ENCODE measurements at regions not wholly inside any gene's neighbourhood (a gene's known extent, or its start where the extent isn't known, plus 50 kb on each side); places are given as distances from the start of the nearest gene placed in this dataset.

DNA sequence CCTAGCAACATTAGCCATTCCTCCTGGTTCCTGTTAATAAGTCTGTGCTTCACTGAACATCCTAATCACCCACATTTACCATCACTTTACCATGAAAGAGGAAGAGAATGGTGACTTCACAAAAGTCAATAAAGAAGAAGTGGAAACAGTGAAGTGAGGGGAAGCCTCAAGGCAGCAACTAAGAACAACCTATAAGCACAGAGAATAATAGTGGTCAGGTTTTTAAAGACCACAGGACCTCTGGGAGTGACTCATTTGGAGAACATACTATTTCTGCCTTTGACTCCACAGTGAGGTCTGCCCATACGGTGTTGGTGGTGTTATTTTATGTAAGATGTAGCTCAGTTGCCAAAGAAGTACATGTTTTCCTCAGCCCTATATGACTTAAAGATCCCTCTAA lies 86.0 kb upstream of the TET2 start:
- TF ChIP-seq CEBPB (IDR thresholded peaks at IDR 0.05) (no peak), YY1 (IDR thresholded peaks at IDR 0.05; ENCODE audit: low read depth) (no peak), CREB1 (IDR thresholded peaks at IDR 0.05; ENCODE audit: low read depth) (no peak), EGR1 (IDR thresholded peaks at IDR 0.05) (no peak), TAF1 (IDR thresholded peaks at IDR 0.05; ENCODE audit: low read depth) (no peak), TCF12 (IDR thresholded peaks at IDR 0.05; ENCODE audit: low read depth) (no peak), EP300 (IDR thresholded peaks at IDR 0.05; ENCODE audit: borderline replicate concordance) (no peak), FOXM1 (IDR thresholded peaks at IDR 0.05; ENCODE audit: borderline replicate concordance, low read depth) (no peak), NFIC (IDR thresholded peaks at IDR 0.05) (no peak)
- TF ChIP-seq, protein P1, sequence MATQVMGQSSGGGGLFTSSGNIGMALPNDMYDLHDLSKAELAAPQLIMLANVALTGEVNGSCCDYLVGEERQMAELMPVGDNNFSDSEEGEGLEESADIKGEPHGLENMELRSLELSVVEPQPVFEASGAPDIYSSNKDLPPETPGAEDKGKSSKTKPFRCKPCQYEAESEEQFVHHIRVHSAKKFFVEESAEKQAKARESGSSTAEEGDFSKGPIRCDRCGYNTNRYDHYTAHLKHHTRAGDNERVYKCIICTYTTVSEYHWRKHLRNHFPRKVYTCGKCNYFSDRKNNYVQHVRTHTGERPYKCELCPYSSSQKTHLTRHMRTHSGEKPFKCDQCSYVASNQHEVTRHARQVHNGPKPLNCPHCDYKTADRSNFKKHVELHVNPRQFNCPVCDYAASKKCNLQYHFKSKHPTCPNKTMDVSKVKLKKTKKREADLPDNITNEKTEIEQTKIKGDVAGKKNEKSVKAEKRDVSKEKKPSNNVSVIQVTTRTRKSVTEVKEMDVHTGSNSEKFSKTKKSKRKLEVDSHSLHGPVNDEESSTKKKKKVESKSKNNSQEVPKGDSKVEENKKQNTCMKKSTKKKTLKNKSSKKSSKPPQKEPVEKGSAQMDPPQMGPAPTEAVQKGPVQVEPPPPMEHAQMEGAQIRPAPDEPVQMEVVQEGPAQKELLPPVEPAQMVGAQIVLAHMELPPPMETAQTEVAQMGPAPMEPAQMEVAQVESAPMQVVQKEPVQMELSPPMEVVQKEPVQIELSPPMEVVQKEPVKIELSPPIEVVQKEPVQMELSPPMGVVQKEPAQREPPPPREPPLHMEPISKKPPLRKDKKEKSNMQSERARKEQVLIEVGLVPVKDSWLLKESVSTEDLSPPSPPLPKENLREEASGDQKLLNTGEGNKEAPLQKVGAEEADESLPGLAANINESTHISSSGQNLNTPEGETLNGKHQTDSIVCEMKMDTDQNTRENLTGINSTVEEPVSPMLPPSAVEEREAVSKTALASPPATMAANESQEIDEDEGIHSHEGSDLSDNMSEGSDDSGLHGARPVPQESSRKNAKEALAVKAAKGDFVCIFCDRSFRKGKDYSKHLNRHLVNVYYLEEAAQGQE (IDR thresholded peaks at IDR 0.05; ENCODE audit: low read depth), result no peak
- TF ChIP-seq, protein P2, sequence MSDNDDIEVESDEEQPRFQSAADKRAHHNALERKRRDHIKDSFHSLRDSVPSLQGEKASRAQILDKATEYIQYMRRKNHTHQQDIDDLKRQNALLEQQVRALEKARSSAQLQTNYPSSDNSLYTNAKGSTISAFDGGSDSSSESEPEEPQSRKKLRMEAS (IDR thresholded peaks at IDR 0.05), result no peak

All from Ishikawa (cell line).